ENCODE measurements at regions not wholly inside any gene's neighbourhood (a gene's known extent, or its start where the extent isn't known, plus 50 kb on each side); places are given as distances from the start of the nearest gene placed in this dataset.

DNA sequence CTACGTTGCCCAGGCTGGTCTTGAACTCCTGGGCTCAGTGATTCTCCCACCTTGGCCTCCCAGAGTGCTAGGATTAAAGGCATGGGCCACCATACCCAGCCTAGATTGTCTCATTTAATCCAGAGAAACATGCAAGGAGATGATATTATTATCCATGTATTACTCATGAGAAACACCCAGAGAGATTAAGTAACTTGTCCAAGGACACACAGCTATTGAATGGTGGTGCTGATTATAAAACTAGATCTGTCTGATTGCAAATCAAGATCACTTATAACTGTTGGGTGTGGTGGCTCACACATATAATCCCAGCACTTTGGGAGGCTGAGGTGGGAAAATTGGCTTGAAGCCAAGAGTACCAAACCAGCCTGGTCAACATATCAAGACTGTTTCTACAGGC, 94.4 kb upstream of the ZNF217 start:
- Histone ChIP-seq H3K9ac (no peak overlapping the region), H3K27ac (no peak overlapping the region), H3K36me3 (no peaks in the 10 kb centered on the region), H3K4me1 (no peaks in the 10 kb centered on the region), H3K4me2 (no peak overlapping the region), H3K4me3 (no peak overlapping the region), H3K9me3 (ENCODE audit: low read depth) (no peaks in the 10 kb centered on the region), H4K20me1 (ENCODE audit: low read depth) (no peaks in the 10 kb centered on the region), H3F3A (ENCODE audit: low read depth) (no peaks in the 10 kb centered on the region), H3K27me3 (no peaks in the 10 kb centered on the region), H3K79me2 (ENCODE audit: low read depth) (no peaks in the 10 kb centered on the region), H2AFZ (replicated peaks) (no peak overlapping the region)
- Mint-ChIP-seq H3K4me1 (peaks cover 5% of the 10 kb centered on the region), H3K36me3 (no peaks in the 10 kb centered on the region), H3K4me3 (no peak overlapping the region), H3K9me3 (no peaks in the 10 kb centered on the region), H3K27ac (no peak overlapping the region), H3K27me3 (ENCODE audit: insufficient read depth, low read depth) (no peaks in the 10 kb centered on the region)
- DNase-seq (ENCODE audit: low spot score), result no peak
- no peak for TF ChIP-seq EZH2phosphoT487 (IDR thresholded peaks at IDR 0.05)
- TF ChIP-seq, protein P1, sequence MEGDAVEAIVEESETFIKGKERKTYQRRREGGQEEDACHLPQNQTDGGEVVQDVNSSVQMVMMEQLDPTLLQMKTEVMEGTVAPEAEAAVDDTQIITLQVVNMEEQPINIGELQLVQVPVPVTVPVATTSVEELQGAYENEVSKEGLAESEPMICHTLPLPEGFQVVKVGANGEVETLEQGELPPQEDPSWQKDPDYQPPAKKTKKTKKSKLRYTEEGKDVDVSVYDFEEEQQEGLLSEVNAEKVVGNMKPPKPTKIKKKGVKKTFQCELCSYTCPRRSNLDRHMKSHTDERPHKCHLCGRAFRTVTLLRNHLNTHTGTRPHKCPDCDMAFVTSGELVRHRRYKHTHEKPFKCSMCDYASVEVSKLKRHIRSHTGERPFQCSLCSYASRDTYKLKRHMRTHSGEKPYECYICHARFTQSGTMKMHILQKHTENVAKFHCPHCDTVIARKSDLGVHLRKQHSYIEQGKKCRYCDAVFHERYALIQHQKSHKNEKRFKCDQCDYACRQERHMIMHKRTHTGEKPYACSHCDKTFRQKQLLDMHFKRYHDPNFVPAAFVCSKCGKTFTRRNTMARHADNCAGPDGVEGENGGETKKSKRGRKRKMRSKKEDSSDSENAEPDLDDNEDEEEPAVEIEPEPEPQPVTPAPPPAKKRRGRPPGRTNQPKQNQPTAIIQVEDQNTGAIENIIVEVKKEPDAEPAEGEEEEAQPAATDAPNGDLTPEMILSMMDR (IDR thresholded peaks at IDR 0.05), result no peak
- no peak for TF ChIP-seq EZH2 (IDR thresholded peaks at IDR 0.05)

DNA sequence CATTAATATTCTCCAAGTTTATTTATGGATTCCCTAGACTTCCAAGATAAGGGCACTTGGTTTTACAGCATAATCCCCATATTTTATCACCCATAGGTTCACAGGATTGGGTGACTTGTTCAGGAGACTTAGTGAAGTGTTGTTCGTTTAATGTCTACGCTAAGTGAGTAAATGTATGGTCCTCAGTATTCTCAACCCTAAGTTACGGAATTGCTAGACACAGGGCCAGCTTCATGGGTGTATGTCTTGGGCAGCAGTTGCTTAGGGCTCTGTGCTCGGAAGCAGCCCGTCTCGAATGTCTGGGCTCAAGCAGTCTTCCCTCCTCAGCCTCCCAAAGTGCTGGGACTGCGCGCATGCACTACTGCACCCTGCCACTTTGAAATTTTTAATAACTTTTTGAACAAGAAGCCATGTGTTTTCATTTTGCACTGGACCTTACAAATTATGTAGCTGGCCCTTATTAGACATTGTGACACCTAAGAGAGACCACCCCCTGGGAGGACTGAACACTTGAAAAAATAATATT, 91.5 kb upstream of the ZNF217 start:
- H3K36me3 Mint-ChIP-seq, result no peaks in the 10 kb centered on the region
- H3K4me3 Mint-ChIP-seq, result no peak overlapping the region
- Histone ChIP-seq H3K36me3 (no peaks in the 10 kb centered on the region), H3F3A (ENCODE audit: low read depth) (peaks cover 7% of the 10 kb centered on the region), H2AFZ (replicated peaks) (no peak overlapping the region), H3K9me3 (ENCODE audit: low read depth) (no peaks in the 10 kb centered on the region), H3K27ac (no peak overlapping the region), H3K4me2 (no peak overlapping the region), H3K4me3 (no peak overlapping the region), H3K27me3 (no peaks in the 10 kb centered on the region), H4K20me1 (ENCODE audit: low read depth) (no peaks in the 10 kb centered on the region), H3K4me1 (peaks cover 2% of the 10 kb centered on the region), H3K9ac (no peak overlapping the region), H3K79me2 (ENCODE audit: low read depth) (no peaks in the 10 kb centered on the region)
- DNase-seq (ENCODE audit: low spot score), result no peak
- H3K27me3 Mint-ChIP-seq (ENCODE audit: insufficient read depth, low read depth), result no peaks in the 10 kb centered on the region
- H3K4me1 Mint-ChIP-seq, result peaks cover 5% of the 10 kb centered on the region
- H3K9me3 Mint-ChIP-seq, result peaks cover 2% of the 10 kb centered on the region
- TF ChIP-seq, protein P1 (IDR thresholded peaks at IDR 0.05), result no peak
- TF ChIP-seq EZH2phosphoT487 (IDR thresholded peaks at IDR 0.05) (no peak), EZH2 (IDR thresholded peaks at IDR 0.05) (no peak)
- no peak overlapping the region for H3K27ac Mint-ChIP-seq

DNA sequence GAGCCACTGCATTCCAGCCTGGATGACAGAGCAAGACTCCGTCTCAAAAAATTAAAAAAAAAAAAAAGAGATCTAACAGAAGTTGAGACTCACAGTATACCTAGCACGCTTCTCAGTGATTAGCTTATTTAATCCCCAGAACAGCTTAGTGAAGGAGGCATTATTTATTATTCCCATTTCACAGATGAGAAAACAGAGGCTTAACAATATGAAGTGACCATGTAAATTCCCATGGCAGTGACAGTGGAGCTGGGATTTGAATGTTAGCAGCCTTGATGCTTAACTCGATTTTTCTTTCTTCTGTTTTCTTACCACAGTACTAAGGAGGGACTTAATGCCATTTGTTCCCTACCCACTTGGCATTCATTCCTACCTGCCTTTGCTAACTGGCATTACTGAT, 89.9 kb upstream of the ZNF217 start:
- Histone ChIP-seq H3K9me3 (ENCODE audit: low read depth) (no peaks in the 10 kb centered on the region), H3K79me2 (ENCODE audit: low read depth) (no peaks in the 10 kb centered on the region), H3K27me3 (no peaks in the 10 kb centered on the region), H3K27ac (no peak overlapping the region), H3K9ac (no peak overlapping the region), H2AFZ (replicated peaks) (no peak overlapping the region), H4K20me1 (ENCODE audit: low read depth) (no peaks in the 10 kb centered on the region), H3K4me1 (peaks cover 18% of the 10 kb centered on the region), H3K4me3 (no peak overlapping the region), H3F3A (ENCODE audit: low read depth) (peaks cover 21% of the 10 kb centered on the region), H3K4me2 (no peak overlapping the region), H3K36me3 (no peaks in the 10 kb centered on the region)
- no peak for DNase-seq (ENCODE audit: low spot score)
- no peaks in the 10 kb centered on the region for H3K27me3 Mint-ChIP-seq (ENCODE audit: insufficient read depth, low read depth)
- no peak overlapping the region for H3K4me3 Mint-ChIP-seq
- H3K9me3 Mint-ChIP-seq, result peaks cover 2% of the 10 kb centered on the region
- peak overlapping the region; percentile 65 for H3K27ac Mint-ChIP-seq
- no peaks in the 10 kb centered on the region for H3K36me3 Mint-ChIP-seq
- TF ChIP-seq EZH2 (IDR thresholded peaks at IDR 0.05) (no peak), EZH2phosphoT487 (IDR thresholded peaks at IDR 0.05) (no peak)
- TF ChIP-seq, protein P1 (IDR thresholded peaks at IDR 0.05), result no peak
- peaks cover 21% of the 10 kb centered on the region for H3K4me1 Mint-ChIP-seq

All from neural progenitor cell (in vitro differentiated cells).